Lung (tissue), 11 donors: ENCODE measurements at regions not wholly inside any gene's neighbourhood (a gene's known extent, or its start where the extent isn't known, plus 50 kb on each side); places are given as distances from the start of the nearest gene placed in this dataset.

Source experiments
- ATAC-seq: fragments of 200-7000 bp; cut with Tn5 transposase; one replicate; pipeline ENCODE4 v1.9.1; 2020; ENCODE audit warnings: moderate number of reproducible peaks; ENCODE audit not compliant: insufficient read depth, low FRiP score
- DNase-seq, 3 donors: peaks; one replicate each; pipeline ENCODE4 v3.0.0-alpha.2; 2013 to 2017
- H3K27ac ChIP-seq, 2 donors: one replicate each; pipeline ENCODE4 v1.5.1; 2013; ENCODE audit warnings: mild to moderate bottlenecking in 2 of 2, moderate library complexity in 2 of 2, control low read depth in 1 of 2, inconsistent platforms in 1 of 2, low read depth in 1 of 2, low read length in 1 of 2
- H3K27me3 ChIP-seq, 3 donors: one replicate each; pipeline ENCODE4 v1.5.1; 2013; ENCODE audit warnings: low read length in 2 of 3; ENCODE audit not compliant: control insufficient read depth in 3 of 3, insufficient read depth in 3 of 3
- H3K36me3 ChIP-seq, 4 donors: one replicate each; pipeline ENCODE4 v1.5.1; 2013; ENCODE audit warnings: low read length in 4 of 4, mild to moderate bottlenecking in 1 of 4, moderate library complexity in 1 of 4; ENCODE audit not compliant: control insufficient read depth in 4 of 4, insufficient read depth in 4 of 4
- H3K4me1 ChIP-seq, 5 donors: one replicate each; pipeline ENCODE4 v1.5.1; 2013; ENCODE audit warnings: low read length in 5 of 5, mild to moderate bottlenecking in 2 of 5, moderate library complexity in 1 of 5; ENCODE audit not compliant: control insufficient read depth in 5 of 5, insufficient read depth in 5 of 5
- H3K4me3 ChIP-seq: one replicate; pipeline ENCODE4 v1.5.1; 2013; ENCODE audit warnings: mild to moderate bottlenecking, control low read depth, moderate library complexity
- H3K9ac ChIP-seq, 2 donors: one replicate each; pipeline ENCODE4 v1.5.1; 2013; ENCODE audit warnings: low read length in 2 of 2, control low read depth in 1 of 2; ENCODE audit not compliant: insufficient read depth in 1 of 2
- H3K9me3 ChIP-seq, 4 donors: one replicate each; pipeline ENCODE4 v1.5.1; 2013; ENCODE audit warnings: low read length in 3 of 4, mild to moderate bottlenecking in 1 of 4, moderate library complexity in 1 of 4; ENCODE audit not compliant: control insufficient read depth in 4 of 4, insufficient read depth in 3 of 4
- WGBS, 2 donors: extraction: QIAGEN DNeasy Blood & Tissue Kit; methylation state at CpG; one replicate each; pipeline ENCODE4 v1.1.7; 2013; 5-methylcytosine and 5-hydroxymethylcytosine counted together
- TF ChIP-seq, protein P1 (sequence below): IDR thresholded peaks from 2 replicates; pipeline ENCODE4 v1.5.1; 2012; ENCODE audit warnings: mild to moderate bottlenecking; ENCODE audit errors: control extremely low read depth, extremely low read depth
- donor health status: control.
- donor health status: control.
- donor health status: Bipolar disorder and iron deficiency.
- donor health status: healthy.
- donor health status: DM: yes; HTN: yes; CAD: no.

- peaks cover 0 to 11% (median 0%) of the 10 kb centered on the region in 4 donors for H3K9me3 ChIP-seq
- no peak overlapping the region for H3K4me3 ChIP-seq
- H3K9ac ChIP-seq, result no peak overlapping the region
- H3K4me1 ChIP-seq, result peaks cover 0 to 3% (median 0%) of the 10 kb centered on the region in 5 donors
- 73 to 80% methylated on average over 9 of the region's 9 CpGs for WGBS, 2 donors
- DNase-seq (no peak), ATAC-seq (no peak)
- H3K36me3 ChIP-seq, result no peaks in the 10 kb centered on the region
- peaks cover 0 to 4% (median 0%) of the 10 kb centered on the region in 3 donors for H3K27me3 ChIP-seq
- TF ChIP-seq, protein P1, sequence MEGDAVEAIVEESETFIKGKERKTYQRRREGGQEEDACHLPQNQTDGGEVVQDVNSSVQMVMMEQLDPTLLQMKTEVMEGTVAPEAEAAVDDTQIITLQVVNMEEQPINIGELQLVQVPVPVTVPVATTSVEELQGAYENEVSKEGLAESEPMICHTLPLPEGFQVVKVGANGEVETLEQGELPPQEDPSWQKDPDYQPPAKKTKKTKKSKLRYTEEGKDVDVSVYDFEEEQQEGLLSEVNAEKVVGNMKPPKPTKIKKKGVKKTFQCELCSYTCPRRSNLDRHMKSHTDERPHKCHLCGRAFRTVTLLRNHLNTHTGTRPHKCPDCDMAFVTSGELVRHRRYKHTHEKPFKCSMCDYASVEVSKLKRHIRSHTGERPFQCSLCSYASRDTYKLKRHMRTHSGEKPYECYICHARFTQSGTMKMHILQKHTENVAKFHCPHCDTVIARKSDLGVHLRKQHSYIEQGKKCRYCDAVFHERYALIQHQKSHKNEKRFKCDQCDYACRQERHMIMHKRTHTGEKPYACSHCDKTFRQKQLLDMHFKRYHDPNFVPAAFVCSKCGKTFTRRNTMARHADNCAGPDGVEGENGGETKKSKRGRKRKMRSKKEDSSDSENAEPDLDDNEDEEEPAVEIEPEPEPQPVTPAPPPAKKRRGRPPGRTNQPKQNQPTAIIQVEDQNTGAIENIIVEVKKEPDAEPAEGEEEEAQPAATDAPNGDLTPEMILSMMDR, result no peak
- H3K27ac ChIP-seq, result no peak overlapping the region
Measured at GRCh38 chr11:44409558-44410236, 99.8 kb upstream of the ALX4 start.

GRCh38 chr11:44416776-44417175 is 106.8 kb upstream of the ALX4 start:
- no peaks in the 10 kb centered on the region for H3K36me3 ChIP-seq
- no peak for DNase-seq
- H3K9me3 ChIP-seq, result peaks cover 0 to 2% (median 0%) of the 10 kb centered on the region in 4 donors

GRCh38 chr11:44417731-44418455 is 108.0 kb upstream of the ALX4 start:
- H3K27ac ChIP-seq, result no peak overlapping the region
- DNase-seq, result no peak
- H3K4me1 ChIP-seq, result peaks cover 0 to 3% (median 0%) of the 10 kb centered on the region in 5 donors
- no peaks in the 10 kb centered on the region for H3K9me3 ChIP-seq
- 87 to 92% methylated on average over 7 of the region's 7 CpGs for WGBS, 2 donors
- no peaks in the 10 kb centered on the region for H3K36me3 ChIP-seq
- H3K9ac ChIP-seq, result no peak overlapping the region
- H3K27me3 ChIP-seq, result peaks cover 0 to 9% (median 0%) of the 10 kb centered on the region in 3 donors
- TF ChIP-seq, protein P1, result no peak
- no peak overlapping the region for H3K4me3 ChIP-seq
- ATAC-seq, result no peak

More at GRCh38 chr11:44416776-44417175, 106.8 kb upstream of the ALX4 start:
- no peak overlapping the region for H3K4me3 ChIP-seq
- H3K9ac ChIP-seq, result no peak overlapping the region
- no peak overlapping the region for H3K27ac ChIP-seq
- TF ChIP-seq, protein P1, result no peak
- ATAC-seq, result no peak
- peaks cover 0 to 7% (median 0%) of the 10 kb centered on the region in 3 donors for H3K27me3 ChIP-seq
- H3K4me1 ChIP-seq, result peaks cover 0 to 3% (median 0%) of the 10 kb centered on the region in 5 donors
